Bone marrow (tissue), 2 donors: ENCODE measurements at regions not wholly inside any gene's neighbourhood (a gene's known extent, or its start where the extent isn't known, plus 50 kb on each side); places are given as distances from the start of the nearest gene placed in this dataset.
"Not testable (repeated sequence)": the region's sequence is repeated elsewhere in the genome, so short reads cannot be mapped to it uniquely, and the experiment has no call there.

Source experiments
- DNase-seq, 2 donors: peaks; one replicate each; lab custom pipeline; 2025; lab: John Stamatoyannopoulos, UW

GRCh38 chr14:37712476-37712860 lies 117.0 kb downstream of the TTC6 start:
- not testable (repeated sequence) for DNase-seq

- no peak for DNase-seq
Observed at GRCh38 chr14:37712976-37713431, 117.6 kb downstream of the TTC6 start.

- no peak for DNase-seq
Observed at GRCh38 chr14:37720131-37720530, 124.7 kb downstream of the TTC6 start.

GRCh38 chr14:37721976-37722659 lies 126.7 kb downstream of the TTC6 start:
- no peak for DNase-seq

GRCh38 chr14:37723515-37723914 lies 128.1 kb downstream of the TTC6 start:
- DNase-seq = no peak

- no peak for DNase-seq
Observed at GRCh38 chr14:37726708-37727107, 131.3 kb downstream of the TTC6 start.

- no peak for DNase-seq
Observed at GRCh38 chr14:37729218-37729617, 133.8 kb downstream of the TTC6 start.

- no peak for DNase-seq
Observed at GRCh38 chr14:37731094-37731493, 135.7 kb downstream of the TTC6 start.

- no peak for DNase-seq
Observed at GRCh38 chr14:37745657-37746056, 150.2 kb downstream of the TTC6 start.

- DNase-seq = no peak
Observed at GRCh38 chr14:37746140-37746832, 150.9 kb downstream of the TTC6 start.

GRCh38 chr14:37753459-37753858 lies 158.0 kb downstream of the TTC6 start:
- no peak for DNase-seq

GRCh38 chr14:37760275-37760674 lies 164.8 kb downstream of the TTC6 start:
- DNase-seq = not testable (repeated sequence)

GRCh38 chr14:37763266-37763665 lies 167.8 kb downstream of the TTC6 start:
- DNase-seq = no peak

GRCh38 chr14:37772283-37772682 lies 176.9 kb downstream of the TTC6 start:
- DNase-seq = not testable (repeated sequence)

GRCh38 chr14:37776791-37777499 lies 181.5 kb downstream of the TTC6 start:
- no peak for DNase-seq

- no peak for DNase-seq
Observed at GRCh38 chr14:37778135-37778943, 182.9 kb downstream of the TTC6 start.

GRCh38 chr14:37779480-37779879 lies 184.1 kb downstream of the TTC6 start:
- DNase-seq = no peak

- not testable (repeated sequence) for DNase-seq
Observed at GRCh38 chr14:37780731-37781130, 185.3 kb downstream of the TTC6 start.

GRCh38 chr14:37784203-37784826 lies 188.9 kb downstream of the TTC6 start:
- not testable (repeated sequence) for DNase-seq

- DNase-seq = not testable (repeated sequence)
Observed at GRCh38 chr14:37784827-37785223, 189.4 kb downstream of the TTC6 start.

- not testable (repeated sequence) for DNase-seq
Observed at GRCh38 chr14:37785298-37785697, 189.9 kb downstream of the TTC6 start.
